ENCODE measurements at regions not wholly inside any gene's neighbourhood (a gene's known extent, or its start where the extent isn't known, plus 50 kb on each side); places are given as distances from the start of the nearest gene placed in this dataset.
A peak's percentile ranks its signal among the peaks of the same experiment; 100 is the strongest.

GRCh38 chr13:34307607-34308006 is 489.7 kb downstream of the RFC3 start:
- no peak for DNase-seq (ENCODE audit: low read depth)

- no peak for DNase-seq (ENCODE audit: low read depth)
Measured at GRCh38 chr13:34308725-34309124, 490.8 kb downstream of the RFC3 start.

GRCh38 chr13:34310539-34310938 is 492.6 kb downstream of the RFC3 start:
- no peak for DNase-seq (ENCODE audit: low read depth)

GRCh38 chr13:34311251-34311650 is 493.3 kb downstream of the RFC3 start:
- no peak for DNase-seq (ENCODE audit: low read depth)

- DNase-seq (ENCODE audit: low read depth): no peak
Measured at GRCh38 chr13:34312578-34312977, 494.6 kb downstream of the RFC3 start.

- no peak for DNase-seq (ENCODE audit: low read depth)
Measured at GRCh38 chr13:34320084-34320483, 502.1 kb downstream of the RFC3 start.

- DNase-seq (ENCODE audit: low read depth): no peak
Measured at GRCh38 chr13:34322014-34322742, 504.2 kb downstream of the RFC3 start.

- DNase-seq (ENCODE audit: low read depth): no peak
Measured at GRCh38 chr13:34322743-34323074, 504.8 kb downstream of the RFC3 start.

- no peak for DNase-seq (ENCODE audit: low read depth)
Measured at GRCh38 chr13:34335014-34336007, 517.4 kb downstream of the RFC3 start.

GRCh38 chr13:34338102-34338501 is 520.2 kb downstream of the RFC3 start:
- no peak for DNase-seq (ENCODE audit: low read depth)

- peak; percentile 97 for DNase-seq (ENCODE audit: low read depth)
Measured at GRCh38 chr13:34340534-34340933, 522.6 kb downstream of the RFC3 start.

GRCh38 chr13:34343413-34343940 is 525.5 kb downstream of the RFC3 start:
- DNase-seq (ENCODE audit: low read depth): no peak

- DNase-seq (ENCODE audit: low read depth): no peak
Measured at GRCh38 chr13:34344816-34345215, 526.9 kb downstream of the RFC3 start.

GRCh38 chr13:34345258-34345965 is 527.5 kb downstream of the RFC3 start:
- no peak for DNase-seq (ENCODE audit: low read depth)

GRCh38 chr13:34346626-34347025 is 528.7 kb downstream of the RFC3 start:
- DNase-seq (ENCODE audit: low read depth): no peak

- DNase-seq (ENCODE audit: low read depth): no peak
Measured at GRCh38 chr13:34347784-34348573, 530.0 kb downstream of the RFC3 start.

GRCh38 chr13:34349091-34349722 is 531.3 kb downstream of the RFC3 start:
- peak; percentile 92 for DNase-seq (ENCODE audit: low read depth)

GRCh38 chr13:34350671-34351070 is 532.7 kb downstream of the RFC3 start:
- no peak for DNase-seq (ENCODE audit: low read depth)

GRCh38 chr13:34351134-34351533 is 533.2 kb downstream of the RFC3 start:
- DNase-seq (ENCODE audit: low read depth): no peak

- DNase-seq (ENCODE audit: low read depth): peak; percentile 56
Measured at GRCh38 chr13:34352958-34353357, 535.0 kb downstream of the RFC3 start.

Data from HT1080 (cell line).